Posterior cingulate gyrus (tissue), 11 donors: ENCODE measurements at regions not wholly inside any gene's neighbourhood (a gene's known extent, or its start where the extent isn't known, plus 50 kb on each side); places are given as distances from the start of the nearest gene placed in this dataset.

ENCODE experiments used
- DNase-seq, 10 donors: peaks; one replicate each; pipeline versions ENCODE4 v3.0.0 to v3.0.0-alpha.2; 2020 to 2021; ENCODE audit warnings: mixed read lengths in 3 of 10
- intact Hi-C: fragments of 100-400 bp; cut with DNase I; formaldehyde crosslinking; loops from one replicate; pipeline ENCODE4 v1.15.1; 2023

DNA sequence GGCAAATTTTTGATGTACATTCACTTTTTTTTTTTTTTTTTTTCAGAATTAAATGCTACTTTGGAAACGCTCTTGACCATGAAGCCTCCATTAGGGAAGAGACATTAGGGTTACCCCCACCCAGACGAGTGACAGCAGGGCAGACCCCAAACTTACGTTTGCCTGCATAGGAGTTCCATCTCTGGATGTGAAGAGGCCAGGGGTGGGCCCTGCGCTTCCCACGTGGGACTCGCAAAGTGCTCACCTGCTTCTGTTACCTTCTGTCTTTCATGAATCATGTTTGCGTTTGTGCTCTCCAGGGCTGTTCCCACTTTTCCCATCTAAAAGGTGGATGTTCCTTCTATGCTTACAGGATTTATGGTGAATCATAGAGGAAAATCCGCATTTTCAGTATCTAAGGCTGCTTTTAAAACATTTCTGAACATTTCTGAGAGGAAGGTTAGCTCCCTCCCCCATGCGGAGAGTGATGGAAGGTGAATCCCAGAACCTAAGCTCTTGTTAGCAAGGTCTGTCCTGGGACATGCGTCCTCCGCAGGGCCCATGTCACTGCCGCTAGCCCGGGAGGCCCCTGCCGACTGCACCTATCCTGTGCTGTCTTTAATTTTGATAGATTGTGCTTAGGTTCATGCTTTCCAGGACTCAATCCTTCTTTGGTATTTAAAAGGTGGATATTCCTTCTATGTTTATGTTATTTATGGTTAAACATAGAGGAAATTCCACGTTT, 135.7 kb upstream of the RTL1 start:
- intact Hi-C loops = no loop called here
- DNase-seq = peak in 3 of 10 donors; percentile 39 to 53 (median 52)

- DNase-seq = peak in 3 of 10 donors; percentile 12 to 35 (median 27)
- intact Hi-C loops = no loop called here
Observed at GRCh38 chr14:101039755-101040138, 136.2 kb upstream of the RTL1 start.

DNA sequence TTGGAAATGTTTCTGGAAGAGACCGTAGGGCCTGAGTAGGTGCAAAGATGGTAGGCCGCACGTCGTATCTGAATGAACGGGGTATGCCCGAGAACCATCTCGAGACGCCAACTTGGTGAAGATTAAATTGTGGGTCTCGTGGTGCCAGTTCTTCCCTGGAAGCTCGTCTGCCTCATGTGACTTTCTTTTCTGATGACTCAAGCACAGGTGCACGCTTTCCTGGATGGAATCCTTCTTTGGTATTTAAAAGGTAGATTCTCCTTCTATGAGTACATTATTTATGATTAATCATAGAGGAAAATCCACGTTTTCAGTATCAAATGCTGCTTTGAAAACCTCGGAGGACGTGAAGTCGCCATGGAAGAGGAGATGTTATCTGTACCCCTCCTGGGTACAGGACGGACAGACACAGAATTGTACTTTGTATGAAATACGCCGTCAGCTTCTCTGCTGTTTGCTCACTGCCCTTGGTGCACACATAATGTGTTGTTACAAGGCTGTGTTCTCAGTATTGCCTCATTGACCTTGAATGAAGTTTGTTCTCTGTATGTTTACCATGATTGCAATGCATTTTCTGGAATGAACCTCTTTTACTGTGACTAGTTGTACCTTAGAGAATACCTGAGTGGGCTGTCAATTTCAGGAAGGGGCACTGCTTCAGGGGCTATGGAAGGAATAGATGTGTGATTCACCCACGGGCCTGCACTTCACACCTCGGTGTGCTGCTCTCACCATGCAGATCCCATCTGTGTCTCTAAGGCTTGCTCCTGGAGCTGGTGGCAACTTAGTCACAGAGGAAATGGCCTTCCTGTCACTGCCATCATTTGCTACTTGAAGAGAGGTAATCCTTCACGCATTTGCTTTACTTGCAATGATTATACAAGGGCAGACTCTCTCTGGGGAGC, 137.3 kb upstream of the RTL1 start:
- intact Hi-C loops = no loop called here
- DNase-seq = peak in 3 of 10 donors; percentile 18 to 61 (median 25)

- peak in 3 of 10 donors; percentile 18 to 66 (median 51) for DNase-seq
- intact Hi-C loops = no loop called here
Observed at GRCh38 chr14:101043891-101044290, 140.4 kb upstream of the RTL1 start.

DNA sequence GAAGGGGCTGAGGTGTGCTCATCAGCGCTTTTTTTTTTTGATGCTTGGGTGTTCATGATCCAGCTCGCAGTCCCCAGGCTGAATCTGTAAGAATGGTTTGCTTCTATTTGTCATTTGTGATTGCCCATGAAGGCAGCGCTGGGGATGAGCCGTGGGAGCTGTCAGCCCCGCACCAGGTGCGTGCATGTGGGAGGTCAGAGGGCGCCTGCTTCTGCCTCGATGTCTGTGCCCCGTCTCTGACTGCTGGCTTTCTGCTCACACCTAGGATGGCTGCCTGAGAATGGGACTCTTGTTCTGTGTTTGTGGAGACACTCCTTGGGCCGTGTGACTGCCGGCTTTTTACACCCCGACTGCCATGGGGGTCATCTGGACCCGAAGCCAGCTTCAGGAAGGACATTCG, 141.2 kb upstream of the RTL1 start:
- peak in 3 of 10 donors; percentile 39 to 80 (median 70) for DNase-seq
- intact Hi-C loops = no loop called here

DNA sequence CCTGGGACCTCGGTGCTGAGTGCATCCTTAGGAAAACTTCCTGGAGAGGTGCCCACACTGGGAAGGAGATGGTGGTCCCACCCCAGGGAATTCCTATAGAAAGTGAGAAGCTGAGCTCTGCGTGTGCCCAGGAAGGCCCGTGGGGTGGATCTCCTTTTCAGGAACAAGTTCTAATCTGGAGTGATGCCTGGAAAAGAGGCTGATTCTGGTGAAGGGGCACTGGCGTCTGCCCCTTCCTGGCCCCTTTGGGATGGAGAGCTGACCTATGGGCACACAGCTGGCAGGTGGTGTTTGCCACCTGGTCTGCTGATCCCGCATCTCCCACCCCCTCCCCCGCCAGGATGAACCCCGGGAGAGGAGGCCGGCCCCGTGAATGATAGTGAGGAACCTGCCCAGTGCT, 142.0 kb upstream of the RTL1 start:
- DNase-seq = peak in 3 of 10 donors; percentile 26 to 55 (median 36)
- intact Hi-C loops = no loop called here

GRCh38 chr14:101046071-101046470, 142.5 kb upstream of the RTL1 start:
- peak in 3 of 10 donors; percentile 7 to 67 (median 59) for DNase-seq
- intact Hi-C loops = no loop called here

DNA sequence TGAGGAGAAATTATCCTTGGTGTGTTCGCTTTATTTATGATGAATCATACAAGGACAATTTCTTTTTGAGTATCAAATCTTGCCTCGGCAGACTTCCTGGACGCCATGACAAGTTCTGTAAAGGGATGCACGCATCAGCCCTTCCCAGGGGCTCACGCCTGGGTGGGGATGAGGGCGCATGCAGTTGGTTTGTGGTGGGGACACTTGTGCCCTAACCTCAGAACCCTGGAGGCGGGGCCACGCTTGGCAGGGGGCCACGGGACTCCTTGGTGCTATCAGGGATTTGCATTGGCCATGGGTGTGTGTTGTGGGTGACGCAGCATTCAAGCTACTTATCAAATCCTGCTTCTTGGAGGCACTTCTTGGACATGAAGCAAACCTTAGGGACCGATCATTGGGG, 143.8 kb upstream of the RTL1 start:
- peak in 3 of 10 donors; percentile 63 to 80 (median 68) for DNase-seq
- intact Hi-C loops = no loop called here

- peak in 3 of 10 donors; percentile 47 to 68 (median 56) for DNase-seq
- intact Hi-C loops = no loop called here
Observed at GRCh38 chr14:101048766-101049165, 145.2 kb upstream of the RTL1 start.

DNA sequence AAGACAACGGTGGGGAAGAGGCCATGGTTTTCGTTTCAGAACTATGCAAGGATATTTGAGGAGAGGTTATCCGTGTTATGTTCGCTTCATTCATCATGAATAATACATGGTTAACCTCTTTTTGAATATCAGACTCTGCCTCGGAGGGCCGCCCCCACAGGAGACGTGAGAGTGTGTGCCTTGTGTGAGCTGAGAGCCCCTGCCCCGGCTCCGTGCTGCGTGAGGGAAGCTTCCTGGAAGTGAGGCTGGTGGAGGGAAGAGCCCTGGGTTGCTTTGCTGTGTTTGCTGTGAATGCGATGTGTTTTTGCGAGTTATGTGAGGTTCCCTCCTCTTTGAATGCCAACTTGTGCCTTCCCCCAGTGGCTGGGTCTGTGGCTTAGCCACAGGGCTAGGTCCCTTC, 146.0 kb upstream of the RTL1 start:
- peak in 3 of 10 donors; percentile 12 to 56 (median 50) for DNase-seq
- intact Hi-C loops = no loop called here

DNA sequence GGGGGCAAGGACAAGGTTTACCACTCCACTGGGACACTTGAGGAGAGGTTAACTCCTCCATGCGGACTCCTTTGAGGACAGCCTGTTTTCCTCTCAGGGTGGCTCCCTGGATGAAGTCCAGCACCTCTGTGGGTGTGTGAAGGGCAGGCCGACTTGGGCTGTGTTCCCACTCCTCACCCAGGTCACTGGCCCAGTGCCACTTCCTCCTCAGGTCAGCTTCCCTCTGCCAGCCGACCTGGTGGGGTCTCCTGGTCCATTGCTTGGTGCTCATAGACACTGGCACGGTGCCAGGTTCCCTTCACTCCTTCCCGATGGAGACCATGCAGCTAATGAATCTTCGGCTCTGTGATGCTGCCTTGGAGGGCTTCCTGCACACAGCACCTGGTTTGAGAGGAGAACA, 146.4 kb upstream of the RTL1 start:
- intact Hi-C loops = no loop called here
- peak in 4 of 10 donors; percentile 23 to 84 (median 64) for DNase-seq

GRCh38 chr14:101050901-101051490, 147.5 kb upstream of the RTL1 start:
- intact Hi-C loops = no loop called here
- DNase-seq = peak in 4 of 10 donors; percentile 16 to 67 (median 54)

- intact Hi-C loops = no loop called here
- peak in 4 of 10 donors; percentile 11 to 65 (median 44) for DNase-seq
Observed at GRCh38 chr14:101054671-101055070, 151.1 kb upstream of the RTL1 start.

DNA sequence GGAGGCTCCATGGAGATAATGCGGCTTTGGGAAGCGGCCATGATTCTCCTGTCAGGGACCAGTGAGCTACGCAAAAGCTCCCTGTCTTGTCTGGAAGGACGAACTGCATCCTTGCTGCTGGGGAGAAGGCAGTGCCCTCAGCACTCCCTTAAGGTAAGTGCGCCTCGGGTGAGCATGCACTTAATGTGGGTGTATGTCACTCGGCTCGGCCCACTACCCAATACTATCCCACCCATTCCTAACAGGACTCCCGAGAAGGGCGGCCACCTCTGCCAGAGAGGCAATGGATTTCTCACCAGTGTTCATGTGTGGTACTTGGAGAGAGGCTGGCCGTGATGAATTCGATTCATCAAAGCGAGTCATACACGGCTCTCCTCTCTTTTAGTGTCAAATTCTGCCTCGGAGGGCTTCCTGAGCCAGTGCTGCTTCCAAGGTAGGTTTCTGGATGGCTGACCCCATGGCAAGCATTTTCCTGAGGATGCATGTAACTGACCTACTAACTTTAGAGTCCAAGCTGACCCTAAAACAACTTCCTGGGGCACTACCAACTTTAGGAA, 151.7 kb upstream of the RTL1 start:
- intact Hi-C loops = no loop called here
- DNase-seq = peak in 4 of 10 donors; percentile 18 to 67 (median 41)

GRCh38 chr14:101055776-101056374, 152.4 kb upstream of the RTL1 start:
- intact Hi-C loops = no loop called here
- peak in 4 of 10 donors; percentile 4 to 41 (median 34) for DNase-seq

DNA sequence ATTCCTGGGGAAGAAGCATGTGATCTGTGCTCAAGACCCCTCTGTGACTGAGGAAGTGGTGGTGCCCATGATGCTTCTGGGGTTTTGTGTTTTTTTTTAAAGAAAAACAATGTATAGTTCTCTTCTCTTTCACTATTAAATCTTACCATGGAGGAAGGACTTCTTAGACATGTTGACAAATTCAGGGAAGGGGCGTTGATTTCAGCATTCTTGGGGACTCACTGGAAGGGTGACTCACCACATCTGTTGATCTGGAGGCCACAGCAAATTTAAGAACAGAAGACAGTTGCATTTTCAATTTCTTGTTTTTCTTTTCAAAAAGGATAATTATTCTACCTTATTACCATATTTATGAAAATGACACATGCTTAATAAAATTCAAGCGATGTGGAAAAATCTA, 152.9 kb upstream of the RTL1 start:
- DNase-seq = no peak
- intact Hi-C loops = no loop called here

- intact Hi-C loops = no loop called here
- DNase-seq = no peak
Observed at GRCh38 chr14:101057394-101057793, 153.9 kb upstream of the RTL1 start.

DNA sequence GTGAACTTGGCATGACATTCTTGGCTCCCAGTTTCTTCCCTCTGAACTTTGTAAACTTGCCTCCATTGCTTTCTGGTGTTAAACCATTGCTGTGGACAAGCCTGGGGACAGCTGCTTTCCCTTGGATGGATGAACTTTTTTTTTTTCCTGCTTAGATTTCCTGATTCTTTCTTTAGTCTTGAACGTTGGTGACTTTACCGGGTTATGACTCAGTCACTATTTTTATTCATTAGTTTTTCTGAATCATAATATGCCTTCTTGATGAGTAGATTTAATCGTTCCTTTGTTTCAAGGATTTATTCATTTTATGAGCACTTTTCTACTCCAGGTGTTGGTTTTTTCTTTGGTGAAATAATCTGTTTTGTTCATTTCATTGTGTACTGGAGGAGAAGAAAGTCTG, 155.0 kb upstream of the RTL1 start:
- no peak for DNase-seq
- intact Hi-C loops = no loop called here

GRCh38 chr14:101060171-101060601, 156.7 kb upstream of the RTL1 start:
- intact Hi-C loops = no loop called here
- DNase-seq = peak in 5 of 10 donors; percentile 2 to 81 (median 63)

DNA sequence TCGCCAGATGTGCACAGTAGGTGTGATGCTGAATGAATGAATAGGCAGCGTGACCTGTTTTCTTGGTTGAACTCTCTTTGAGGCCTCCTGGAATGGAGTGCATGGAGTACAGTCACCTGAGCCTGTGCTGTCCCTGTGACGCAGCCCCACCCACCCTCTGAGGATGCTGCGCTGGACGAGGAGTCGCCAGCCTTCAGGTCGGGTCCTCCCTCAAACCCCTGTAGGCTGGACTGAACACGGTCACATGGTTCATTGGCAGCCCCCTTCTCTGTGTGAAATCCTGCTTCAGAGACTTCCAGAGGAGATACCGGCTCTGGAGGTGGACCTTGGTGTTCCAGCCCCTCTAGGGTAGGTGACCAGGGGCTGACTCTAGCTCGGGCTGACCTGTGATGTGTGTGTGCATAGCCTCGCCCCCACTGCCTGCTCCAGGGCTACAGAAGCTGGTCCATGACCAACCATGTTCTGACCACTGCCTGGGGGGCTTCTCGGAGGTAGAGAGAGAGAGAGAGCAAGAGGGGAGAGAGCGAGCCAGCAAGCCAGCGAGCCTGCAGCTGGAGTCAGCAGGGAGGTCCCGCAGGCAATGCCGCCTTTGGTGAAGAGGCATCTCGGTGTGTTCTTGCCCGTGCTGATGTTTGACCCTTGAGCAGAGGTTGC, 158.0 kb upstream of the RTL1 start:
- intact Hi-C loops = no loop called here
- DNase-seq = peak in 2 of 10 donors; percentile 0 to 77
